Brain microvascular endothelial cell (primary cell): ENCODE measurements at regions not wholly inside any gene's neighbourhood (a gene's known extent, or its start where the extent isn't known, plus 50 kb on each side); places are given as distances from the start of the nearest gene placed in this dataset.

Experiments used
- DNase-seq: peaks from one replicate; pipeline ENCODE4 v3.0.0-alpha.2; 2020
- H3K27ac ChIP-seq: fragments of 250-450 bp; sonication (Bioruptor Pico); 2 replicates; pipeline ENCODE4 v1.5.1; 2020; ENCODE audit warnings: mild to moderate bottlenecking, moderate library complexity
- H3K27me3 ChIP-seq: fragments of 250-450 bp; sonication (Bioruptor Pico); replicated peaks from 2 replicates; pipeline ENCODE4 v1.5.1; 2020; ENCODE audit warnings: mild to moderate bottlenecking
- H3K36me3 ChIP-seq: fragments of 250-450 bp; sonication (Bioruptor Pico); replicated peaks from 2 replicates; pipeline ENCODE4 v1.5.1; 2020; ENCODE audit warnings: mild to moderate bottlenecking
- H3K4me3 ChIP-seq: 2 replicates; pipeline ENCODE4 v1.5.1; 2011; ENCODE audit warnings: low read depth, mild to moderate bottlenecking, control low read depth, low read length, moderate library complexity
- CTCF ChIP-seq: IDR thresholded peaks from 2 replicates; pipeline ENCODE4 v1.5.1; 2011; ENCODE audit warnings: low read depth, mild to moderate bottlenecking, moderate library complexity, low read length, control low read depth, inconsistent platforms; ENCODE audit errors: missing control alignments
- in situ Hi-C: cut with HindIII; loops from 2 replicates; pipeline ENCODE4 v1.10.0; 2017; ENCODE audit warnings: low sequenced_read_pairs, low pct_ligation_motif_present

- in situ Hi-C loops: no loop called here
- Histone ChIP-seq H3K27ac (no peak overlapping the region), H3K27me3 (no peaks in the 10 kb centered on the region), H3K36me3 (no peaks in the 10 kb centered on the region), H3K4me3 (no peak overlapping the region)
- DNase-seq: no peak
- TF ChIP-seq CTCF: no peak
Observed at GRCh38 chr1:223016381-223016780, 126.7 kb downstream of the TLR5 start.

GRCh38 chr1:223016890-223017289, 126.2 kb downstream of the TLR5 start:
- Histone ChIP-seq H3K27ac (no peak overlapping the region), H3K27me3 (no peaks in the 10 kb centered on the region), H3K36me3 (no peaks in the 10 kb centered on the region), H3K4me3 (no peak overlapping the region)
- in situ Hi-C loops: no loop called here
- no peak for DNase-seq
- TF ChIP-seq CTCF: no peak

GRCh38 chr1:223017291-223017690, 125.8 kb downstream of the TLR5 start:
- Histone ChIP-seq H3K27ac (no peak overlapping the region), H3K36me3 (no peaks in the 10 kb centered on the region), H3K4me3 (no peak overlapping the region), H3K27me3 (no peaks in the 10 kb centered on the region)
- in situ Hi-C loops: no loop called here
- no peak for DNase-seq
- TF ChIP-seq CTCF: no peak

- DNase-seq: no peak
- H3K36me3 ChIP-seq: no peaks in the 10 kb centered on the region
- no peak for TF ChIP-seq CTCF
- H3K27ac ChIP-seq: no peak overlapping the region
- H3K27me3 ChIP-seq: no peaks in the 10 kb centered on the region
- in situ Hi-C loops: no loop called here
- no peak overlapping the region for H3K4me3 ChIP-seq
Observed at GRCh38 chr1:223018534-223018933, 124.5 kb downstream of the TLR5 start.

- Histone ChIP-seq H3K4me3 (no peak overlapping the region), H3K36me3 (no peaks in the 10 kb centered on the region), H3K27me3 (no peaks in the 10 kb centered on the region), H3K27ac (no peak overlapping the region)
- no peak for TF ChIP-seq CTCF
- no peak for DNase-seq
- in situ Hi-C loops: no loop called here
Observed at GRCh38 chr1:223019256-223019655, 123.8 kb downstream of the TLR5 start.

GRCh38 chr1:223020770-223021169, 122.3 kb downstream of the TLR5 start:
- in situ Hi-C loops: no loop called here
- Histone ChIP-seq H3K27me3 (no peaks in the 10 kb centered on the region), H3K36me3 (no peaks in the 10 kb centered on the region), H3K27ac (no peak overlapping the region), H3K4me3 (no peak overlapping the region)
- no peak for TF ChIP-seq CTCF
- DNase-seq: no peak
